GM12878 (cell line): ENCODE measurements at regions not wholly inside any gene's neighbourhood (a gene's known extent, or its start where the extent isn't known, plus 50 kb on each side); places are given as distances from the start of the nearest gene placed in this dataset.
A peak's percentile ranks its signal among the peaks of the same experiment; 100 is the strongest.

Source experiments
- ATAC-seq: fragments of 200-7000 bp; cut with Tn5 transposase; 3 replicates; pipeline ENCODE4 v1.9.1; 2020; ENCODE audit warnings: mild to moderate bottlenecking, moderate library complexity
- BruUV-seq: library from RNA; stranded (reverse); fragments of 400-500 nt; replicated peaks from 2 replicates; lab custom pipeline; 2021; lab: Mats Ljungman, UMichigan
- CTCF ChIA-PET: fragments of 300-600 bp; sonication (Branson Sonifier 250); formaldehyde crosslinking; extraction: SDS; loops from one replicate; lab custom pipeline; 2021; ENCODE audit warnings: inconsistent platforms; lab: Yijun Ruan, JAX
- POLR2A ChIA-PET: fragments of 350-600 bp; formaldehyde crosslinking; extraction: SDS; loops from one replicate; lab custom pipeline; 2021; ENCODE audit warnings: inconsistent platforms; lab: Charles Lee
- RAD21 ChIA-PET: fragments of 300-600 bp; sonication (Branson Sonifier 250); formaldehyde crosslinking; loops from one replicate; lab custom pipeline; 2023; ENCODE audit warnings: antibody characterized with exemption; ENCODE audit not compliant: unreplicated experiment; lab: Charles Lee
- SMC1A ChIA-PET: fragments of 300-600 bp; sonication (Branson Sonifier 250); formaldehyde crosslinking; loops from one replicate; lab custom pipeline; 2023; ENCODE audit not compliant: unreplicated experiment, uncharacterized antibody; lab: Charles Lee
- DNase-seq: peaks from one replicate; pipeline ENCODE4 v3.0.0-alpha.2; 2011; ENCODE audit warnings: low read depth, low spot score
- FAIRE-seq: peaks from 3 replicates; lab custom pipeline; 2011; peaks lifted over from hg19 to GRCh38; lab: Jason Lieb, UNC
- H2AFZ ChIP-seq: 2 replicates; pipeline ENCODE4 v1.6.0; 2011; ENCODE audit warnings: low read depth, low read length, control low read depth; ENCODE audit not compliant: control insufficient read depth
- H3K27ac ChIP-seq: 2 replicates; pipeline ENCODE4 v1.5.1; 2011; ENCODE audit warnings: control low read depth; ENCODE audit not compliant: control insufficient read depth, insufficient read depth
- H3K27me3 ChIP-seq, 2 experiments: replicated peaks in 1 of 2; 2 replicates each; pipeline versions ENCODE4 v1.6.0 to v1.6.1; 2011; ENCODE audit warnings: low read length in 1 of 2; ENCODE audit not compliant: control insufficient read depth in 2 of 2, insufficient read depth in 2 of 2
- H3K36me3 ChIP-seq, 2 experiments: 2 replicates each; pipeline ENCODE4 v1.5.1; 2011; ENCODE audit warnings: low read length in 1 of 2; ENCODE audit not compliant: control insufficient read depth in 2 of 2, insufficient read depth in 2 of 2
- H3K4me1 ChIP-seq: 2 replicates; pipeline ENCODE4 v1.6.1; 2011; ENCODE audit warnings: mild to moderate bottlenecking, low read length, moderate library complexity, mixed read lengths; ENCODE audit not compliant: control insufficient read depth, insufficient read depth
- H3K4me2 ChIP-seq: 2 replicates; pipeline ENCODE4 v1.6.0; 2011; ENCODE audit warnings: control low read depth; ENCODE audit not compliant: control insufficient read depth, insufficient read depth
- H3K4me3 ChIP-seq: fragments of 200-600 bp; sonication (generic); 2 replicates; pipeline ENCODE4 v1.5.1; 2016
- H3K79me2 ChIP-seq: 2 replicates; pipeline ENCODE4 v1.6.0; 2011; ENCODE audit warnings: low read length; ENCODE audit not compliant: control insufficient read depth, insufficient read depth
- H3K9ac ChIP-seq: 2 replicates; pipeline ENCODE4 v1.8.0; 2011; ENCODE audit warnings: low read length, control low read depth, mixed read lengths; ENCODE audit not compliant: control insufficient read depth, insufficient read depth
- H3K9me3 ChIP-seq: replicated peaks from 3 replicates; pipeline ENCODE4 v1.5.1; 2011; ENCODE audit warnings: mild to moderate bottlenecking, low read length; ENCODE audit not compliant: control insufficient read depth, insufficient read depth
- H4K20me1 ChIP-seq: 2 replicates; pipeline ENCODE4 v1.6.0; 2011; ENCODE audit not compliant: control insufficient read depth, insufficient read depth
- BHLHE40 ChIP-seq, 2 experiments: fragments of 450-650 bp in 1 of 2; IDR thresholded peaks; 2 replicates each; pipeline ENCODE4 v1.6.1; 2011 to 2017; ENCODE audit warnings: low read depth in 2 of 2, borderline replicate concordance in 1 of 2, improper control_type of control experiment in 1 of 2, low read length in 1 of 2, mild to moderate bottlenecking in 1 of 2
- MTA2 ChIP-seq: fragments of 450-650 bp; IDR thresholded peaks from 2 replicates; pipeline ENCODE4 v1.6.1; 2016; ENCODE audit warnings: low read depth, mild to moderate bottlenecking, moderate library complexity
- MTA3 ChIP-seq: IDR thresholded peaks from 2 replicates; pipeline ENCODE4 v1.6.1; 2012; ENCODE audit warnings: low read length, inconsistent platforms, borderline replicate concordance
- MYB ChIP-seq: fragments of 150-350 bp; IDR thresholded peaks from 2 replicates; pipeline ENCODE4 v1.6.1; 2014; ENCODE audit warnings: mild to moderate bottlenecking, low read depth, low read length, borderline replicate concordance
- NFXL1 ChIP-seq: fragments of 450-650 bp; IDR thresholded peaks from 2 replicates; pipeline ENCODE4 v1.6.1; 2017; ENCODE audit warnings: antibody characterized with exemption, mild to moderate bottlenecking, borderline replicate concordance
- NFYA ChIP-seq: IDR thresholded peaks from 2 replicates; pipeline ENCODE4 v1.6.1; 2011; ENCODE audit warnings: low read depth, mild to moderate bottlenecking, low read length, improper control_type of control experiment, borderline replicate concordance
- POLR2AphosphoS2 ChIP-seq: IDR thresholded peaks from 2 replicates; pipeline ENCODE4 v1.6.1; 2011; ENCODE audit warnings: low read depth, mild to moderate bottlenecking, low read length, improper control_type of control experiment, moderate library complexity
- PRDM15 ChIP-seq: fragments of 450-650 bp; formaldehyde crosslinking; IDR thresholded peaks from 2 replicates; pipeline ENCODE4 v1.4.0; 2020; ENCODE audit warnings: mild to moderate bottlenecking, moderate library complexity
- SIN3A ChIP-seq: IDR thresholded peaks from 2 replicates; pipeline ENCODE4 v1.6.1; 2012; ENCODE audit warnings: low read depth, low read length, improper control_type of control experiment
- SPI1 ChIP-seq: IDR thresholded peaks from 2 replicates; pipeline ENCODE4 v1.6.1; 2011; ENCODE audit warnings: low read depth, mild to moderate bottlenecking, low read length, moderate library complexity, borderline replicate concordance; ENCODE audit not compliant: insufficient read depth
- TBL1XR1 ChIP-seq: IDR thresholded peaks from 2 replicates; pipeline ENCODE4 v1.6.1; 2012; ENCODE audit warnings: low read depth, low read length, improper control_type of control experiment
- ZZZ3 ChIP-seq: IDR thresholded peaks from 2 replicates; pipeline ENCODE4 v1.6.1; 2011; ENCODE audit warnings: low read depth; ENCODE audit not compliant: control insufficient read depth, insufficient read length
- WGBS: methylation state at CpG from one replicate; pipeline ENCODE4 v1.1.6; 2016; ENCODE audit warnings: low lambda C conversion rate; ENCODE audit not compliant: insufficient replicate concordance, insufficient coverage; ENCODE audit errors: missing lambda C conversion rate; 5-methylcytosine and 5-hydroxymethylcytosine counted together
- in situ Hi-C: fragments of 300-500 bp; cut with MboI; formaldehyde crosslinking; loops from 9 replicates; pipeline ENCODE4 v1.14.3; 2018; ENCODE audit warnings: mixed read lengths
- intact Hi-C: fragments of 100-400 bp; cut with micrococcal nuclease; formaldehyde crosslinking; loops from one replicate; pipeline ENCODE4 v1.14.2; 2022; ENCODE audit not compliant: unreplicated experiment

- TF ChIP-seq MTA3 (no peak), MTA2 (no peak), TBL1XR1 (no peak), ZZZ3 (no peak), POLR2AphosphoS2 (no peak), PRDM15 (no peak), NFXL1 (no peak), SIN3A (no peak), BHLHE40 (IDR thresholded peaks at IDR 0.05; ENCODE audit: borderline replicate concordance in 1 of 2, low read depth in 2 of 2, low read length in 1 of 2) (no peak), NFYA (no peak)
These were observed 608.9 kb downstream of the C6orf118 start (continued) for GRCh38 chr6:164700497-164700896.

GRCh38 chr6:164695896-164696295, 613.5 kb downstream of the C6orf118 start:
- DNase-seq (no peak), ATAC-seq (no peak), FAIRE-seq (no peak)
- Histone ChIP-seq H3K36me3 (no peaks in the 10 kb centered on the region), H3K27me3 (no peaks in the 10 kb centered on the region), H3K9me3 (no peaks in the 10 kb centered on the region), H3K79me2 (no peaks in the 10 kb centered on the region), H3K27ac (no peak overlapping the region), H4K20me1 (no peaks in the 10 kb centered on the region), H3K4me3 (no peak overlapping the region), H3K9ac (no peak overlapping the region), H3K4me1 (no peaks in the 10 kb centered on the region), H3K4me2 (no peak overlapping the region), H2AFZ (no peak overlapping the region)
- ChIA-PET SMC1A (no interaction called here), POLR2A (no interaction called here), RAD21 (no interaction called here), CTCF (no interaction called here)
- intact Hi-C loops (no loop called here), in situ Hi-C loops (no loop called here)
- WGBS, result 21% methylated on average over 4 of the region's 4 CpGs
- BruUV-seq, result no TSS peak
- TF ChIP-seq SPI1 (peak; percentile 39; the same call in 1 of the 2 replicates), MYB (no peak)
